ENCODE measurements at regions not wholly inside any gene's neighbourhood (a gene's known extent, or its start where the extent isn't known, plus 50 kb on each side); places are given as distances from the start of the nearest gene placed in this dataset.

DNA sequence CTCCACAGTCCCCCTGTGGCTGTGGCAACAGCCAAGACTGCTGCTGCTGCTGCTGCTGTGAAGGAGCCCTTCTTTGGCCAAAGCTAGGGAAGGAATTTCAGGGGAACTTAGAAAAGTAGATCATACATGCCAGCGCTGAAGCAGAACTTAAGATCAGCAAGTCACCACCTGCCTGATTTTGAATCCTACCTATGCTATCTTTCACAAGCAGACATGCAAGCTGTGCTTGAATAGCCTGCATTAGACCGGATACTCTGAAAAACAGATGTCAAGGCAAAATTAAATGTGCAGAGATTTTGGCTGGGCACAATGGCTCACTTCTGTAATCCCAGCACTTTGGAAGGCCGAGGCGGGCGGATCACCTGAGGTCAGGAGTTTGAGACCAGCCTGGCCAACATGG lies 99.3 kb upstream of the ZNF366 start:
- FAIRE-seq (no peak), DNase-seq (no peak)
- Histone ChIP-seq H3K36me3 (ENCODE audit: control insufficient read depth in 3 of 3, insufficient read depth in 2 of 3, low read depth in 1 of 3, low read length in 3 of 3) (no peaks in the 10 kb centered on the region), H3K4me3 (ENCODE audit: low read depth in 1 of 3, low read length in 3 of 3) (no peak overlapping the region), H3K4me1 (ENCODE audit: control insufficient read depth in 3 of 3, insufficient read depth in 2 of 3, low read depth in 1 of 3, low read length in 2 of 3) (peaks cover 0 to 15% (median 5%) of the 10 kb centered on the region in 3 donors), H3K27me3 (ENCODE audit: control insufficient read depth in 3 of 3, insufficient read depth in 3 of 3, low read length in 3 of 3) (peaks cover 0 to 2% (median 0%) of the 10 kb centered on the region in 3 donors), H3K27ac (ENCODE audit: low read depth in 1 of 3, low read length in 2 of 3) (no peak overlapping the region), H3K9me3 (ENCODE audit: control insufficient read depth in 2 of 2, insufficient read depth in 1 of 2, low read depth in 1 of 2, low read length in 1 of 2) (no peaks in the 10 kb centered on the region)
- 86 to 98% (median 95%) methylated on average over 4 to 5 of the region's 5 CpGs for WGBS, 3 donors

DNA sequence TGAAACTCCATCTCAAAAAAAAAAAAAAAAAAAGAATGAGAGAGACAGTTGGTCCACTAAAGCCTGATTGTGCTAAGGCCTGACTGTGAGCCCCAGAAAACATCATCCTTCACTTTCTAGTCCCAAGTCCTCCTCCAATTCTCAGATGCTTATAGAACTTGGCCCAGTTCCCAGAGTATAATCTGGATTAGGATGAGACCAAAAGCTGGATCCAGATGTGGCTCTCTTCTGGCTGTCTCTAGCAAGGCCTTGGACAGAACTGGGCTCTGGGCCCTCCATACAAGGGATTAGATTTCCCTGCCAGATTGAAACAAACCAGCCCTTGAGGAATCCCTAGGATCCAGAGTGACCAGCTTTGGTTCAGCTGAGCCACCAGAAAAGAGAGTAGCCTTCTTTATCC lies 98.4 kb upstream of the ZNF366 start:
- no peak for DNase-seq
- FAIRE-seq = no peak
- Histone ChIP-seq H3K4me3 (ENCODE audit: low read depth in 1 of 3, low read length in 3 of 3) (no peak overlapping the region), H3K36me3 (ENCODE audit: control insufficient read depth in 3 of 3, insufficient read depth in 2 of 3, low read depth in 1 of 3, low read length in 3 of 3) (no peaks in the 10 kb centered on the region), H3K4me1 (ENCODE audit: control insufficient read depth in 3 of 3, insufficient read depth in 2 of 3, low read depth in 1 of 3, low read length in 2 of 3) (peaks cover 0 to 16% (median 5%) of the 10 kb centered on the region in 3 donors), H3K27me3 (ENCODE audit: control insufficient read depth in 3 of 3, insufficient read depth in 3 of 3, low read length in 3 of 3) (peaks cover 0 to 2% (median 0%) of the 10 kb centered on the region in 3 donors), H3K27ac (ENCODE audit: low read depth in 1 of 3, low read length in 2 of 3) (no peak overlapping the region), H3K9me3 (ENCODE audit: control insufficient read depth in 2 of 2, insufficient read depth in 1 of 2, low read depth in 1 of 2, low read length in 1 of 2) (no peaks in the 10 kb centered on the region)

DNA sequence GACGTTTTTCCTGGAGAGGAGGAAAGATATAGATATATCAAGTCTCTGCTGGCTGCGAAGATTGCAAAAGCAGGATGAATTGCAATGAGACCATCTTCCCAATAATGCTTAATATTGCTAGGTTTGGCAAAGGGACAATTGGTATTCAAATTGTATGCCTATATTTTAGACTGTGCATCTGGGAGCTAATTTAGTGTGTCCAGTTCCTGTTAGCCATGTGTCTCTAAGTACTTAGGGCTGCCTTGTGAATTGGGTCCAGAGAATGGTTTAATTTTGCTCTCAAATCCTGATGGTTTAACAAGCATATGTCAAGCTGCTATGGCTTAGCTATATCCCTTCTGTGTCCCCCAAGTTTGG lies 97.6 kb upstream of the ZNF366 start:
- Histone ChIP-seq H3K36me3 (ENCODE audit: control insufficient read depth in 3 of 3, insufficient read depth in 2 of 3, low read depth in 1 of 3, low read length in 3 of 3) (no peaks in the 10 kb centered on the region), H3K27ac (ENCODE audit: low read depth in 1 of 3, low read length in 2 of 3) (no peak overlapping the region), H3K4me1 (ENCODE audit: control insufficient read depth in 3 of 3, insufficient read depth in 2 of 3, low read depth in 1 of 3, low read length in 2 of 3) (peaks cover 0 to 21% (median 5%) of the 10 kb centered on the region in 3 donors), H3K4me3 (ENCODE audit: low read depth in 1 of 3, low read length in 3 of 3) (no peak overlapping the region), H3K9me3 (ENCODE audit: control insufficient read depth in 2 of 2, insufficient read depth in 1 of 2, low read depth in 1 of 2, low read length in 1 of 2) (no peaks in the 10 kb centered on the region), H3K27me3 (ENCODE audit: control insufficient read depth in 3 of 3, insufficient read depth in 3 of 3, low read length in 3 of 3) (peaks cover 0 to 2% (median 0%) of the 10 kb centered on the region in 3 donors)
- DNase-seq (no peak), FAIRE-seq (no peak)
- 78 to 82% (median 78%) methylated on average over 2 of the region's 2 CpGs for WGBS, 3 donors

DNA sequence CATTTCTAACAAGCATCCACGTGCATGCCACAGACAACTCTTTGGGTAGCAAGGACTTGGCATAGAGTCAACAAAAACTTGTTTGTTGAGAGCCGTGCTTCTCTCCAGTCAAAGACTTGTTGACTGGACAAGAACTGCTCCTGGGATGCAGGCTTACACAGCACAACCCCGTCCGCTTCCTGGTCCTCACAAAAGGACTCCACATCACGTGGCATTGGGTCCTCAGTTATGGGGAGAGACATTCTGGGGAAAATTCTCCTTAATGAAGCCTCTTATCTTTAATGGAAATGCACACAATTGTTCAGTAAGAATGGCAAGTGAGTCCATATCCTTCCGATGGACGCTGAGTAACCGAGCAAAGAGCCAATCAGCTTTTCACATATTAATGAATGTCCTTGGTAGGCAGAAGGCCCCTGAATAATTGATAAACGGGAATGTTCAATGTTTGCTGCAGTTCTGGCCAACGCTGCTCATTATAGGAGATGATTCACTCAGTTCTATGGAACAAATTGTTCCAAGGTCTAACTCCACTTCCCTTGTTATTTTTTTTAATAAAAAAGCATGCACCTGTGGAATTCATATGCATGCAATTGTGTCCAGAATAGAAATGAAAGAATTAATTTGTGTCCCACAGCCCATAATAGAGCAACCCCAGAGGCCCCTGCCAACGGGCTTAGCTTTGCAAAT lies 97.0 kb upstream of the ZNF366 start:
- Histone ChIP-seq H3K4me1 (ENCODE audit: control insufficient read depth in 3 of 3, insufficient read depth in 2 of 3, low read depth in 1 of 3, low read length in 2 of 3) (peaks cover 0 to 27% (median 5%) of the 10 kb centered on the region in 3 donors), H3K27ac (ENCODE audit: low read depth in 1 of 3, low read length in 2 of 3) (no peak overlapping the region), H3K9me3 (ENCODE audit: control insufficient read depth in 2 of 2, insufficient read depth in 1 of 2, low read depth in 1 of 2, low read length in 1 of 2) (peaks cover 0 to 3% of the 10 kb centered on the region in 2 donors), H3K4me3 (ENCODE audit: low read depth in 1 of 3, low read length in 3 of 3) (no peak overlapping the region), H3K27me3 (ENCODE audit: control insufficient read depth in 3 of 3, insufficient read depth in 3 of 3, low read length in 3 of 3) (peaks cover 0 to 2% (median 0%) of the 10 kb centered on the region in 3 donors), H3K36me3 (ENCODE audit: control insufficient read depth in 3 of 3, insufficient read depth in 2 of 3, low read depth in 1 of 3, low read length in 3 of 3) (no peaks in the 10 kb centered on the region)
- 68 to 77% (median 70%) methylated on average over 11 of the region's 11 CpGs for WGBS, 3 donors
- no peak for DNase-seq
- FAIRE-seq = no peak

DNA sequence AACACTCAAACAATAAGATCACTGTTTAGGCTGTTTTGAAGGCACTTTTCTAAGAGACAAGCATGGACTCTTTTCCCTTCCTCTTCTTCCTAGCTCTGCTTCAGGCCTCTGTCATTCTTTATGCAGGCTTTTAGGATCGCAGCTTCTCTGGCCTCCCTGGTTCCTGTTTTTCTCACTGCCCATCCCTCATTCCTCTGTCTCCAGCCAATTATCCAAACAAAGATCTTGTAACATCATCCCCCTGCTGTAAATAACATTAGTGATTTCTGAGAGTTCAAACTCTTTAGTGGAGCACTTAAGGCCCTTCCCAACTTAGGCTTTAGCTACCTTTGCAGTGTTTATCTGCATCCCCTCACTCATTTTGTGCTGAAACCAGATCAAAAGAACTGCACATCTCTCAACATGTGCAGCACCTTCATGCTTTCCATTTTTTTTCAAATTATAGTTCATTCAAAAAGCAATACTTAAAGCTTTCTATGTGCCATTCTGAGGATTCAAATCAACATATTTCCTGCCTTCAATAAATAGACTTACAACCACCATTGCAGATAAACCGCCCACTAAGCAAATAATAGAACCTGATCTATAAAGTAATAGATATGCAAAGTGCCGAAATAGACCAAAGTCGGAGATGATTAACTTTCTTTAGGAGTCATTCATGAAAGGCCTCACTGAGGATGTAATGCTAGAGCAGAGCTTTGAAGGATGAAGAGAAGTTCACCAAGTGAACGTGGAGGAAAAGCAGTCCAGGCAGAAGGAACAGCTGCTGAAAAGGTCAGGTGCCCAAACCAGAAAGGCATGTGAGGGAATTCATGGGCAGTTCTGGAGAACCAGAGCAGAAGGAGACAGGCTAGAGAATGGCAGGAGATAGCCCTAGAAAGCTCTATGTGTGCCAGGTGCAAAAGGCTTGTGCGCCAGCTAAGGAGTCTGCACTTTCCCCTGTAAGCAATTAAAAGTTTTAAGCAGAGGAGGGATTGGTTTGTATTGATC lies 95.8 kb upstream of the ZNF366 start:
- DNase-seq (peak in 1 of 2 donors; percentile 30), FAIRE-seq (no peak)
- Histone ChIP-seq H3K4me3 (ENCODE audit: low read depth in 1 of 3, low read length in 3 of 3) (no peak overlapping the region), H3K27me3 (ENCODE audit: control insufficient read depth in 3 of 3, insufficient read depth in 3 of 3, low read length in 3 of 3) (peaks cover 0 to 2% (median 0%) of the 10 kb centered on the region in 3 donors), H3K9me3 (ENCODE audit: control insufficient read depth in 2 of 2, insufficient read depth in 1 of 2, low read depth in 1 of 2, low read length in 1 of 2) (peaks cover 0 to 8% of the 10 kb centered on the region in 2 donors), H3K4me1 (ENCODE audit: control insufficient read depth in 3 of 3, insufficient read depth in 2 of 3, low read depth in 1 of 3, low read length in 2 of 3) (peaks cover 0 to 38% (median 5%) of the 10 kb centered on the region in 3 donors), H3K27ac (ENCODE audit: low read depth in 1 of 3, low read length in 2 of 3) (no peak overlapping the region), H3K36me3 (ENCODE audit: control insufficient read depth in 3 of 3, insufficient read depth in 2 of 3, low read depth in 1 of 3, low read length in 3 of 3) (no peaks in the 10 kb centered on the region)
- WGBS, 3 donors = 46 to 68% (median 62%) methylated on average over 6 of the region's 6 CpGs

DNA sequence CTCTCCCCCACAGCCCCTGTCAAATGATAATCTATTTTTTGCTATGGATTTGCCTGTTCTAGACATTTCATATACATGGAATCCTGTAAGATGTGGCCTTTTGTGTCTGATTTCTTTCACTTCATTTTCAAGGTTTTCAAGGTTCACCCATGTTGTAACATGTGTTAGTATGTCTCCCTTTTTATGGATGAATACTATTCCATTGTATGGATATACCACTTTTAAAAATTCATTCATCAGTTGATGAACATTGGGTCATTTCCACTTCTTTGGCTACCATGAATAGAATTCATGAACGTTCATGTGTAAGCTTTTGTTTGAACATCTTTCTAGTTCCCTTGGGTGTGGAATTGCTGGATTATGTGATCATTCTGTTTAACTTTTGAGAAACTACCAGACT lies 94.7 kb upstream of the ZNF366 start:
- H3K36me3 ChIP-seq (ENCODE audit: control insufficient read depth in 3 of 3, insufficient read depth in 2 of 3, low read depth in 1 of 3, low read length in 3 of 3) = no peaks in the 10 kb centered on the region
- H3K27me3 ChIP-seq (ENCODE audit: control insufficient read depth in 3 of 3, insufficient read depth in 3 of 3, low read length in 3 of 3) = peaks cover 0 to 2% (median 0%) of the 10 kb centered on the region in 3 donors
- no peak overlapping the region for H3K27ac ChIP-seq (ENCODE audit: low read depth in 1 of 3, low read length in 2 of 3)
- WGBS, 3 donors = 76 to 80% (median 79%) methylated on average over 1 of the region's 1 CpG
- H3K9me3 ChIP-seq (ENCODE audit: control insufficient read depth in 2 of 2, insufficient read depth in 1 of 2, low read depth in 1 of 2, low read length in 1 of 2) = peaks cover 0 to 8% of the 10 kb centered on the region in 2 donors
- H3K4me3 ChIP-seq (ENCODE audit: low read depth in 1 of 3, low read length in 3 of 3) = no peak overlapping the region
- DNase-seq = no peak
- peaks cover 0 to 49% (median 8%) of the 10 kb centered on the region in 3 donors for H3K4me1 ChIP-seq (ENCODE audit: control insufficient read depth in 3 of 3, insufficient read depth in 2 of 3, low read depth in 1 of 3, low read length in 2 of 3)
- no peak for FAIRE-seq

DNA sequence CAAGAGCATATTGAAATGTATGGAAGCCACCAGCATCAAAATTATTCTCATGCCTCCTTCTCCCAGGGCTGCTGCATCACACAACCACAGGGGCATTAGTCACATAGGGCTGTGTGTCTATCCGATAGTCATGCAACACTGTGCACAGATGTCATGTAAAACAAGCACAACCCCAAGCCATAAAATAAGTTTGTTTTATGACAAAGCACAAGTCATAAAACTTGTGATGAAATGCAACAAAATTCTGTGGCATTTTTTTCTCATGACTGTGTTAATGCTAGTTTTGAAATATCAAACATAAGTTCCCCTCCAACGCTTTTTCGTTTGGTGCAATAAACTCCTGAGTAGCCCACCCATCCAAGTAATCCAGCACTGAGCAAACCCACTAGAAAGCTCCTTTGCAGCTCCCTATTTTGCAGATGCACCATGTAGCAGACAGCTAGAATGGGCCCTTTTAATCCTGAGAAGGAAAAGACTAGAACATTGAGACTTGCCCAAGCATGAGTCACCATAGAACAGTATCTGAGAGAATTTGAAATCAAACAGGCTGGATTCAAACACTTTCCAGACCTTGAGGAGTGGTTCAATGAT lies 93.3 kb upstream of the ZNF366 start:
- 74 to 82% (median 80%) methylated on average over 3 of the region's 3 CpGs for WGBS, 3 donors
- FAIRE-seq (no peak), DNase-seq (peak; percentile 18 to 43)
- peaks cover 0 to 53% (median 8%) of the 10 kb centered on the region in 3 donors for H3K4me1 ChIP-seq (ENCODE audit: control insufficient read depth in 3 of 3, insufficient read depth in 2 of 3, low read depth in 1 of 3, low read length in 2 of 3)
- peak overlapping the region in 1 of 3 donors; percentile 39 for H3K27ac ChIP-seq (ENCODE audit: low read depth in 1 of 3, low read length in 2 of 3)
- H3K4me3 ChIP-seq (ENCODE audit: low read depth in 1 of 3, low read length in 3 of 3) = no peak overlapping the region
- no peaks in the 10 kb centered on the region for H3K36me3 ChIP-seq (ENCODE audit: control insufficient read depth in 3 of 3, insufficient read depth in 2 of 3, low read depth in 1 of 3, low read length in 3 of 3)
- H3K9me3 ChIP-seq (ENCODE audit: control insufficient read depth in 2 of 2, insufficient read depth in 1 of 2, low read depth in 1 of 2, low read length in 1 of 2) = peaks cover 0 to 8% of the 10 kb centered on the region in 2 donors
- no peaks in the 10 kb centered on the region for H3K27me3 ChIP-seq (ENCODE audit: control insufficient read depth in 3 of 3, insufficient read depth in 3 of 3, low read length in 3 of 3)
